K562 (cell line): ENCODE measurements at regions not wholly inside any gene's neighbourhood (a gene's known extent, or its start where the extent isn't known, plus 50 kb on each side); places are given as distances from the start of the nearest gene placed in this dataset.
A peak's percentile ranks its signal among the peaks of the same experiment; 100 is the strongest.

Experiments
- ARHGAP35 ChIP-seq: fragments of 450-650 bp; IDR thresholded peaks from 2 replicates; pipeline ENCODE4 v1.6.1; 2018; ENCODE audit not compliant: partially characterized antibody
- EZH2 ChIP-seq: IDR thresholded peaks from 2 replicates; pipeline ENCODE4 v1.6.1; 2012; ENCODE audit warnings: low read depth, mild to moderate bottlenecking, inconsistent platforms, low read length, borderline replicate concordance
- MEF2D ChIP-seq: conservative IDR thresholded peaks from 2 replicates; pipeline ENCODE4 v1.6.1; 2016; ENCODE audit warnings: low read depth, missing genetic modification characterization, missing compliant biosample characterization
- PHB ChIP-seq: fragments of 250-450 bp; sonication (Bioruptor Pico); IDR thresholded peaks from 2 replicates; pipeline ENCODE4 v1.5.0; 2021
- POLR2A ChIP-seq: fragments of 450-650 bp; conservative IDR thresholded peaks from 2 replicates; pipeline ENCODE4 v1.6.1; 2016
- POLR2G ChIP-seq: fragments of 200-400 bp; formaldehyde crosslinking; IDR thresholded peaks from 2 replicates; pipeline ENCODE4 v1.6.1; 2017; ENCODE audit warnings: low read depth, mild to moderate bottlenecking, antibody characterized with exemption, low read length, moderate library complexity
- SAFB ChIP-seq: fragments of 200-400 bp; formaldehyde crosslinking; IDR thresholded peaks from 2 replicates; pipeline ENCODE4 v1.6.1; 2017; ENCODE audit warnings: low read depth, low read length, borderline replicate concordance
- TAF15 ChIP-seq: fragments of 200-400 bp; formaldehyde crosslinking; IDR thresholded peaks from 2 replicates; pipeline ENCODE4 v1.6.1; 2017; ENCODE audit warnings: mild to moderate bottlenecking, low read depth, low read length, moderate library complexity
- TCF3 ChIP-seq: sonication (generic); formaldehyde crosslinking; IDR thresholded peaks from 2 replicates; pipeline ENCODE4 v1.4.0; 2020; ENCODE audit warnings: mild to moderate bottlenecking, missing genetic modification reagents
- TGIF2 ChIP-seq: sonication (generic); formaldehyde crosslinking; IDR thresholded peaks from 2 replicates; pipeline ENCODE4 v1.8.1; 2022; ENCODE audit warnings: mild to moderate bottlenecking, missing genetic modification reagents, moderate library complexity
- XRCC4 ChIP-seq: IDR thresholded peaks from one replicate; pipeline ENCODE4 v1.6.1; 2011; ENCODE audit not compliant: insufficient read depth, insufficient read length; ENCODE audit errors: extremely low read depth
- YBX1 ChIP-seq: fragments of 450-650 bp; IDR thresholded peaks from 2 replicates; pipeline ENCODE4 v1.7.1; 2016; ENCODE audit warnings: mild to moderate bottlenecking
- ZBTB17 ChIP-seq: fragments of 450-650 bp; formaldehyde crosslinking; IDR thresholded peaks from 2 replicates; pipeline ENCODE4 v1.4.0; 2020; ENCODE audit warnings: mild to moderate bottlenecking
- ZNF175 ChIP-seq: fragments of 200-800 bp; sonication (Bioruptor generic); IDR thresholded peaks from 2 replicates; pipeline ENCODE4 v1.6.1; 2016; ENCODE audit warnings: low read depth, mild to moderate bottlenecking, missing genetic modification characterization, missing compliant biosample characterization
- ZNF696 ChIP-seq: fragments of 250-450 bp; sonication (Bioruptor Pico); conservative IDR thresholded peaks from 2 replicates; pipeline ENCODE4 v1.4.0; 2020; ENCODE audit warnings: mild to moderate bottlenecking, moderate library complexity
- ZNF785 ChIP-seq: fragments of 250-450 bp; sonication (Bioruptor Pico); IDR thresholded peaks from 2 replicates; pipeline ENCODE4 v1.4.0; 2020; ENCODE audit warnings: mild to moderate bottlenecking
- TF ChIP-seq, protein P1 (sequence below): fragments of 450-650 bp; formaldehyde crosslinking; IDR thresholded peaks from 2 replicates; pipeline ENCODE4 v1.4.0; 2020; ENCODE audit warnings: mild to moderate bottlenecking
- TF ChIP-seq, protein P2 (sequence below): sonication (generic); formaldehyde crosslinking; IDR thresholded peaks from 2 replicates; pipeline ENCODE4 v1.8.0; 2023; ENCODE audit warnings: mild to moderate bottlenecking, missing genetic modification reagents
- TF ChIP-seq, protein P3 (sequence below): IDR thresholded peaks from 2 replicates; pipeline ENCODE4 v1.6.1; 2014; ENCODE audit warnings: antibody characterized with exemption
- TF ChIP-seq, protein P4 (sequence below), 2 experiments: fragments of 450-650 bp in 1 of 2; sonication (generic) in 1 of 2; formaldehyde crosslinking; conservative IDR thresholded peaks; 2 replicates each; pipeline versions ENCODE4 v1.4.0 to v1.8.1; 2020 to 2022; ENCODE audit warnings: mild to moderate bottlenecking in 1 of 2, missing genetic modification reagents in 1 of 2
- TF ChIP-seq, protein P5 (sequence below): fragments of 450-650 bp; IDR thresholded peaks from 2 replicates; pipeline ENCODE4 v1.6.1; 2016; ENCODE audit warnings: antibody characterized with exemption
- TF ChIP-seq, protein P6 (sequence below): fragments of 250-450 bp; sonication (Bioruptor Pico); IDR thresholded peaks from 2 replicates; pipeline ENCODE4 v1.5.0; 2021

DNA sequence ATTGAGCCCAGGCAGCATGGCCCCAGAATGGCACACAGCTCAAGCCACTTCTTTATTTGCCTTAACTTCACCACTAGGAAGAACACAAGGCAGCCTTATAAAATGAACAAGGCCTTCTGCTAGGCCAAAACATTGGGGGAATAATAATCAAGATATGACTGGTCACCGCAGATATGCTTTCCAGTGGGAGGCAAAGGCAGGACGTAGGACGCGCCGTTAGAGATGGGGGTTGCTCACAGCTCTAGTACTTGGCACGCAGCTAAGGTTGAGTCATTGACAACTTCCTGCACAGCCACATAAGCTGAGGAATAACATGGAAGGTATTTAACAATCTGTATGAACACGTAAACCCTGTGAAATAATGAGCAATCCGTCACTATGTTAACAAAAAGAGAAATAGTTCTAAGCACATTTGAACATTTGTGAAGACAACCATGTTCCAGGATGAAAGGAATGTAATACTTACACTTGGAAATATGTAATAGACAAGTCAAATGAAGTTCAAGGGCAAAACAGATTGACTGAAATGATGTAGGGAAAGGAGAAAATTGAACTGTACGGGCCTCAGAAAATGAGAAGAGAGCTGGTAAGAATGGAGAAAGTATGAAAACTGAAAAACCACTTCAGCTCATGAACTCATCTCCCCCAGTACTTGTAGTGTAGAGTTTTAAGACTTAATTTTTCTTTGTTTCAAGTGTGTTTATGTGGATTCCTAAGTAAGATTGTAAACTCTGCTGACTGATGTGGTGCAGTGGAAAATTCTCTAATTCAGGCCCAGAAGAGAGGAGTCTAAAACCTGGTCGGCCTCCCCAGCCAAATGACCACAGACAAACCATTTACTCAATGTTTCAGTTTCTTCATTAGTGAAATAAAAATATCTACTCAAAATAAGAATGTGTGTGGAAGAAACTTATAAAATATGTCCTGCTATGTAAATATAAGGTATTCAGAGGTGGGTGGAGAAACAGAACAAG lies 59.3 kb upstream of the CCDC91 start (continued):
- TF ChIP-seq, protein P1, sequence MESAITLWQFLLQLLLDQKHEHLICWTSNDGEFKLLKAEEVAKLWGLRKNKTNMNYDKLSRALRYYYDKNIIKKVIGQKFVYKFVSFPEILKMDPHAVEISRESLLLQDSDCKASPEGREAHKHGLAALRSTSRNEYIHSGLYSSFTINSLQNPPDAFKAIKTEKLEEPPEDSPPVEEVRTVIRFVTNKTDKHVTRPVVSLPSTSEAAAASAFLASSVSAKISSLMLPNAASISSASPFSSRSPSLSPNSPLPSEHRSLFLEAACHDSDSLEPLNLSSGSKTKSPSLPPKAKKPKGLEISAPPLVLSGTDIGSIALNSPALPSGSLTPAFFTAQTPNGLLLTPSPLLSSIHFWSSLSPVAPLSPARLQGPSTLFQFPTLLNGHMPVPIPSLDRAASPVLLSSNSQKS (CRISPR knock-in tag), result no peak
- TF ChIP-seq, protein P2, sequence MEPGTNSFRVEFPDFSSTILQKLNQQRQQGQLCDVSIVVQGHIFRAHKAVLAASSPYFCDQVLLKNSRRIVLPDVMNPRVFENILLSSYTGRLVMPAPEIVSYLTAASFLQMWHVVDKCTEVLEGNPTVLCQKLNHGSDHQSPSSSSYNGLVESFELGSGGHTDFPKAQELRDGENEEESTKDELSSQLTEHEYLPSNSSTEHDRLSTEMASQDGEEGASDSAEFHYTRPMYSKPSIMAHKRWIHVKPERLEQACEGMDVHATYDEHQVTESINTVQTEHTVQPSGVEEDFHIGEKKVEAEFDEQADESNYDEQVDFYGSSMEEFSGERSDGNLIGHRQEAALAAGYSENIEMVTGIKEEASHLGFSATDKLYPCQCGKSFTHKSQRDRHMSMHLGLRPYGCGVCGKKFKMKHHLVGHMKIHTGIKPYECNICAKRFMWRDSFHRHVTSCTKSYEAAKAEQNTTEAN, result no peak
- TF ChIP-seq TGIF2 (CRISPR knock-in tag) (no peak), TAF15 (no peak), ARHGAP35 (no peak), PHB (CRISPR knock-in tag) (no peak), SAFB (no peak), XRCC4 (no peak), TCF3 (peak; percentile 82), YBX1 (no peak), EZH2 (no peak), ZNF785 (no peak), ZNF696 (no peak), ZBTB17 (CRISPR knock-in tag) (no peak), MEF2D (peak; percentile 37; the same call in 1 of the 2 replicates), POLR2A (peak; percentile 63; the same call in 1 of the 2 replicates), ZNF175 (CRISPR knock-in tag) (peak; percentile 15; the same call in 1 of the 2 replicates), POLR2G (no peak)
- TF ChIP-seq, protein P3, sequence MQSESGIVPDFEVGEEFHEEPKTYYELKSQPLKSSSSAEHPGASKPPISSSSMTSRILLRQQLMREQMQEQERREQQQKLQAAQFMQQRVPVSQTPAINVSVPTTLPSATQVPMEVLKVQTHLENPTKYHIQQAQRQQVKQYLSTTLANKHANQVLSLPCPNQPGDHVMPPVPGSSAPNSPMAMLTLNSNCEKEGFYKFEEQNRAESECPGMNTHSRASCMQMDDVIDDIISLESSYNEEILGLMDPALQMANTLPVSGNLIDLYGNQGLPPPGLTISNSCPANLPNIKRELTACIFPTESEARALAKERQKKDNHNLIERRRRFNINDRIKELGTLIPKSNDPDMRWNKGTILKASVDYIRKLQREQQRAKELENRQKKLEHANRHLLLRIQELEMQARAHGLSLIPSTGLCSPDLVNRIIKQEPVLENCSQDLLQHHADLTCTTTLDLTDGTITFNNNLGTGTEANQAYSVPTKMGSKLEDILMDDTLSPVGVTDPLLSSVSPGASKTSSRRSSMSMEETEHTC, result no peak
- TF ChIP-seq, protein P4, sequence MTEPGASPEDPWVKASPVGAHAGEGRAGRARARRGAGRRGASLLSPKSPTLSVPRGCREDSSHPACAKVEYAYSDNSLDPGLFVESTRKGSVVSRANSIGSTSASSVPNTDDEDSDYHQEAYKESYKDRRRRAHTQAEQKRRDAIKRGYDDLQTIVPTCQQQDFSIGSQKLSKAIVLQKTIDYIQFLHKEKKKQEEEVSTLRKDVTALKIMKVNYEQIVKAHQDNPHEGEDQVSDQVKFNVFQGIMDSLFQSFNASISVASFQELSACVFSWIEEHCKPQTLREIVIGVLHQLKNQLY (CRISPR knock-in tag; conservative IDR thresholded peaks at IDR 0.05), result no peak
- TF ChIP-seq, protein P5, sequence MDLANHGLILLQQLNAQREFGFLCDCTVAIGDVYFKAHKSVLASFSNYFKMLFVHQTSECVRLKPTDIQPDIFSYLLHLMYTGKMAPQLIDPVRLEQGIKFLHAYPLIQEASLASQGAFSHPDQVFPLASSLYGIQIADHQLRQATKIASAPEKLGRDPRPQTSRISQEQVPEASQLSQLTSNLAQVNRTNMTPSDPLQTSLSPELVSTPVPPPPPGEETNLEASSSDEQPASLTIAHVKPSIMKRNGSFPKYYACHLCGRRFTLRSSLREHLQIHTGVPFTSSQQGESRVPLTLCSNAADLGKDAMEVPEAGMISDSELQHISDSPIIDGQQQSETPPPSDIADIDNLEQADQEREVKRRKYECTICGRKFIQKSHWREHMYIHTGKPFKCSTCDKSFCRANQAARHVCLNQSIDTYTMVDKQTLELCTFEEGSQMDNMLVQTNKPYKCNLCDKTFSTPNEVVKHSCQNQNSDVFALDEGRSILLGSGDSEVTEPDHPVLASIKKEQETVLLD, result peak; percentile 89
- TF ChIP-seq, protein P6, sequence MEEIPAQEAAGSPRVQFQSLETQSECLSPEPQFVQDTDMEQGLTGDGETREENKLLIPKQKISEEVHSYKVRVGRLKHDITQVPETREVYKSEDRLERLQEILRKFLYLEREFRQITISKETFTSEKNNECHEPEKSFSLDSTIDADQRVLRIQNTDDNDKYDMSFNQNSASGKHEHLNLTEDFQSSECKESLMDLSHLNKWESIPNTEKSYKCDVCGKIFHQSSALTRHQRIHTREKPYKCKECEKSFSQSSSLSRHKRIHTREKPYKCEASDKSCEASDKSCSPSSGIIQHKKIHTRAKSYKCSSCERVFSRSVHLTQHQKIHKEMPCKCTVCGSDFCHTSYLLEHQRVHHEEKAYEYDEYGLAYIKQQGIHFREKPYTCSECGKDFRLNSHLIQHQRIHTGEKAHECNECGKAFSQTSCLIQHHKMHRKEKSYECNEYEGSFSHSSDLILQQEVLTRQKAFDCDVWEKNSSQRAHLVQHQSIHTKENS, result no peak
